Fibroblast of lung (primary cell): ENCODE measurements at regions not wholly inside any gene's neighbourhood (a gene's known extent, or its start where the extent isn't known, plus 50 kb on each side); places are given as distances from the start of the nearest gene placed in this dataset.

Experiments
- DNase-seq, 2 donors: peaks; one replicate each; pipeline versions ENCODE4 v3.0.0 to v3.0.0-alpha.2; 2010; ENCODE audit warnings: low read depth in 2 of 2
- H2AFZ ChIP-seq: 2 replicates; pipeline ENCODE4 v1.5.1; 2012; ENCODE audit warnings: low read length, control low read depth, inconsistent platforms
- H3K27ac ChIP-seq: 2 replicates; pipeline ENCODE4 v1.5.1; 2011; ENCODE audit warnings: low read length, control low read depth; ENCODE audit not compliant: insufficient read depth
- H3K27me3 ChIP-seq: 2 replicates; pipeline ENCODE4 v1.5.1; 2011; ENCODE audit warnings: mild to moderate bottlenecking, low read length; ENCODE audit not compliant: control insufficient read depth, insufficient read depth
- H3K36me3 ChIP-seq: 2 replicates; pipeline ENCODE4 v1.5.1; 2011; ENCODE audit warnings: low read length; ENCODE audit not compliant: control insufficient read depth, insufficient read depth
- H3K4me1 ChIP-seq: 2 replicates; pipeline ENCODE4 v1.5.1; 2011; ENCODE audit warnings: low read length; ENCODE audit not compliant: control insufficient read depth, insufficient read depth; ENCODE audit errors: extremely low read depth
- H3K4me2 ChIP-seq: 2 replicates; pipeline ENCODE4 v1.5.1; 2011; ENCODE audit warnings: low read length, control low read depth; ENCODE audit not compliant: insufficient read depth; ENCODE audit errors: extremely low read depth
- H3K4me3 ChIP-seq, 4 experiments: fragments of 200-600 bp in 1 of 4; sonication (generic) in 1 of 4; replicated peaks in 1 of 4; 2 replicates each; pipeline ENCODE4 v1.5.1; 2011 to 2016; ENCODE audit warnings: low read length in 4 of 4, low read depth in 3 of 4, mild to moderate bottlenecking in 3 of 4, control low read depth in 2 of 4, inconsistent platforms in 1 of 4, mixed read lengths in 1 of 4; ENCODE audit not compliant: insufficient read depth in 1 of 4; ENCODE audit errors: control extremely low read depth in 1 of 4
- H3K79me2 ChIP-seq: 2 replicates; pipeline ENCODE4 v1.5.1; 2012; ENCODE audit warnings: mild to moderate bottlenecking, low read length, inconsistent platforms; ENCODE audit not compliant: control insufficient read depth, insufficient read depth
- H3K9ac ChIP-seq: 2 replicates; pipeline ENCODE4 v1.5.1; 2011; ENCODE audit warnings: mild to moderate bottlenecking, low read length, control low read depth; ENCODE audit not compliant: insufficient read depth
- H3K9me3 ChIP-seq: 2 replicates; pipeline ENCODE4 v1.5.1; 2012; ENCODE audit warnings: low read depth, low read length; ENCODE audit not compliant: control insufficient read depth, insufficient read depth
- H4K20me1 ChIP-seq: 2 replicates; pipeline ENCODE4 v1.5.1; 2011; ENCODE audit warnings: low read length; ENCODE audit not compliant: control insufficient read depth, insufficient read depth; ENCODE audit errors: extremely low read depth
- CTCF ChIP-seq, 2 donors: IDR thresholded peaks in 1 of 2; conservative IDR thresholded peaks in 1 of 2; 1 replicate in 1 of 2; 2 replicates in 1 of 2; pipeline ENCODE4 v1.5.1; 2011 to 2012; ENCODE audit warnings: low read length in 2 of 2, control low read depth in 1 of 2, inconsistent platforms in 1 of 2, low read depth in 1 of 2, mild to moderate bottlenecking in 1 of 2
- EZH2 ChIP-seq: IDR thresholded peaks from 2 replicates; pipeline ENCODE4 v1.5.1; 2012; ENCODE audit warnings: low read length, control low read depth, mild to moderate bottlenecking; ENCODE audit errors: missing control alignments

GRCh38 chr6:167576828-167577503 is 249.7 kb upstream of the AFDN start:
- Histone ChIP-seq H3K27me3 (no peaks in the 10 kb centered on the region), H4K20me1 (no peaks in the 10 kb centered on the region), H3K9ac (no peak overlapping the region), H3K4me2 (no peak overlapping the region), H3K36me3 (no peaks in the 10 kb centered on the region), H3K9me3 (no peaks in the 10 kb centered on the region), H3K4me1 (no peaks in the 10 kb centered on the region), H3K79me2 (no peaks in the 10 kb centered on the region), H3K27ac (no peak overlapping the region), H2AFZ (no peak overlapping the region), H3K4me3 (no peak overlapping the region)
- DNase-seq: no peak
- TF ChIP-seq CTCF (conservative IDR thresholded peaks at IDR 0.05 in 1 of 2, IDR thresholded peaks at IDR 0.05 in 1 of 2; ENCODE audit: low read depth in 1 of 2, low read length in 2 of 2) (no peak), EZH2 (no peak)

- no peaks in the 10 kb centered on the region for H3K27me3 ChIP-seq
- no peak overlapping the region for H3K4me3 ChIP-seq
- H3K27ac ChIP-seq: no peak overlapping the region
- H4K20me1 ChIP-seq: no peaks in the 10 kb centered on the region
- H3K9me3 ChIP-seq: no peaks in the 10 kb centered on the region
- H3K9ac ChIP-seq: no peak overlapping the region
- no peaks in the 10 kb centered on the region for H3K79me2 ChIP-seq
- no peaks in the 10 kb centered on the region for H3K4me1 ChIP-seq
- TF ChIP-seq CTCF (conservative IDR thresholded peaks at IDR 0.05 in 1 of 2, IDR thresholded peaks at IDR 0.05 in 1 of 2; ENCODE audit: low read depth in 1 of 2, low read length in 2 of 2) (no peak), EZH2 (no peak)
- H3K36me3 ChIP-seq: no peaks in the 10 kb centered on the region
- no peak for DNase-seq
- no peak overlapping the region for H2AFZ ChIP-seq
- H3K4me2 ChIP-seq: no peak overlapping the region
These were observed 248.8 kb upstream of the AFDN start for GRCh38 chr6:167577891-167578361.

- no peaks in the 10 kb centered on the region for H3K9me3 ChIP-seq
- no peak for DNase-seq
- H3K4me3 ChIP-seq: no peak overlapping the region
- no peaks in the 10 kb centered on the region for H3K36me3 ChIP-seq
- no peak overlapping the region for H3K27ac ChIP-seq
- no peaks in the 10 kb centered on the region for H3K4me1 ChIP-seq
- H3K9ac ChIP-seq: no peak overlapping the region
- no peaks in the 10 kb centered on the region for H3K27me3 ChIP-seq
- TF ChIP-seq CTCF (conservative IDR thresholded peaks at IDR 0.05 in 1 of 2, IDR thresholded peaks at IDR 0.05 in 1 of 2; ENCODE audit: low read depth in 1 of 2, low read length in 2 of 2) (no peak), EZH2 (no peak)
- no peaks in the 10 kb centered on the region for H4K20me1 ChIP-seq
- H2AFZ ChIP-seq: no peak overlapping the region
- no peaks in the 10 kb centered on the region for H3K79me2 ChIP-seq
- no peak overlapping the region for H3K4me2 ChIP-seq
These were observed 248.3 kb upstream of the AFDN start for GRCh38 chr6:167578371-167578901.
